ENCODE measurements at regions not wholly inside any gene's neighbourhood (a gene's known extent, or its start where the extent isn't known, plus 50 kb on each side); places are given as distances from the start of the nearest gene placed in this dataset.

DNA sequence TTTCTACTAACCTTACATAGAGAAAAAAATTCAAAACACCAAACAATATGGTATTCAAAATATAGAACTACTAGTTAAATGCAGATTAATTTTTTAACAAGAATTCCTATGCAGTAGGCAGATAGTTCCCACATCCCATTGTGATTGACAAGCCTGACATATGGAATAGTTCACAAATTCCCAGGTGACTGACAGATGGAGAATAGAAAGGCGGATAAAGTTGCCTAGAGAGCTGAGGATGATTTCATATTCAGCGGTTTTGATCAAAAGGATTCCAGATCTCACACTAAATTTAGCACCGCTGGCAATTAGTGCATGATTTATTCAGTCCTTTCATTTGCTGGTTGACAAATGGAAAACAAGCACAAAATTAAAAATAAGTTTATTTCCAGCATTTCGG is 733.7 kb upstream of the POU3F3 start:
- DNase-seq (ENCODE audit: low spot score), result no peak
- Histone ChIP-seq H3K27me3 (ENCODE audit: control insufficient read depth in 1 of 2, insufficient read depth in 2 of 2, low read length in 2 of 2) (no peaks in the 10 kb centered on the region), H3K36me3 (replicated peaks in 1 of 2; ENCODE audit: control insufficient read depth in 1 of 2, insufficient read depth in 2 of 2, low read length in 2 of 2) (no peaks in the 10 kb centered on the region), H3K4me2 (ENCODE audit: low read depth, low read length) (no peak overlapping the region), H3K4me1 (ENCODE audit: insufficient read depth, low read length) (no peaks in the 10 kb centered on the region), H3K9ac (ENCODE audit: insufficient read depth, low read depth, low read length) (no peak overlapping the region), H4K20me1 (ENCODE audit: insufficient read depth, low read length) (no peaks in the 10 kb centered on the region), H3K27ac (ENCODE audit: extremely low read length, insufficient read depth, low read length) (no peak overlapping the region), H3K4me3 (replicated peaks in 1 of 3; ENCODE audit: insufficient read depth in 1 of 3, low read depth in 2 of 3, low read length in 3 of 3) (no peak overlapping the region), H3K9me3 (ENCODE audit: low read length) (no peaks in the 10 kb centered on the region), H3K79me2 (ENCODE audit: insufficient read depth, low read length) (no peaks in the 10 kb centered on the region), H2AFZ (ENCODE audit: low read length) (no peak overlapping the region)
- intact Hi-C loops (cut with micrococcal nuclease; ENCODE audit: unreplicated experiment) (no loop called here), in situ Hi-C loops (cut with HindIII; ENCODE audit: extremely low pct_ligation_motif_present, low pct_unique_long_range_greater_than_20kb) (no loop called here)
- WGBS (ENCODE audit: low lambda C conversion rate), result 7% methylated on average over 4 of the region's 4 CpGs
- no TSS peak for BruUV-seq (replicated peaks)
- no peak for FAIRE-seq
- no peak for ATAC-seq
- CTCF ChIA-PET (ENCODE audit: low intra/inter-chr PET ratio, low total read pairs), result no interaction called here
- POLR2A ChIA-PET, result no interaction called here
- TF ChIP-seq FOXP1 (IDR thresholded peaks at IDR 0.05), result no peak
- TF ChIP-seq FOXP1 (CRISPR knock-in tag; IDR thresholded peaks at IDR 0.05), result no peak
- TF ChIP-seq, protein P1, sequence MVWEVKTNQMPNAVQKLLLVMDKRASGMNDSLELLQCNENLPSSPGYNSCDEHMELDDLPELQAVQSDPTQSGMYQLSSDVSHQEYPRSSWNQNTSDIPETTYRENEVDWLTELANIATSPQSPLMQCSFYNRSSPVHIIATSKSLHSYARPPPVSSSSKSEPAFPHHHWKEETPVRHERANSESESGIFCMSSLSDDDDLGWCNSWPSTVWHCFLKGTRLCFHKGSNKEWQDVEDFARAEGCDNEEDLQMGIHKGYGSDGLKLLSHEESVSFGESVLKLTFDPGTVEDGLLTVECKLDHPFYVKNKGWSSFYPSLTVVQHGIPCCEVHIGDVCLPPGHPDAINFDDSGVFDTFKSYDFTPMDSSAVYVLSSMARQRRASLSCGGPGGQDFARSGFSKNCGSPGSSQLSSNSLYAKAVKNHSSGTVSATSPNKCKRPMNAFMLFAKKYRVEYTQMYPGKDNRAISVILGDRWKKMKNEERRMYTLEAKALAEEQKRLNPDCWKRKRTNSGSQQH (CRISPR knock-in tag; IDR thresholded peaks at IDR 0.05; ENCODE audit: low read depth), result no peak
- TF ChIP-seq, protein P2, sequence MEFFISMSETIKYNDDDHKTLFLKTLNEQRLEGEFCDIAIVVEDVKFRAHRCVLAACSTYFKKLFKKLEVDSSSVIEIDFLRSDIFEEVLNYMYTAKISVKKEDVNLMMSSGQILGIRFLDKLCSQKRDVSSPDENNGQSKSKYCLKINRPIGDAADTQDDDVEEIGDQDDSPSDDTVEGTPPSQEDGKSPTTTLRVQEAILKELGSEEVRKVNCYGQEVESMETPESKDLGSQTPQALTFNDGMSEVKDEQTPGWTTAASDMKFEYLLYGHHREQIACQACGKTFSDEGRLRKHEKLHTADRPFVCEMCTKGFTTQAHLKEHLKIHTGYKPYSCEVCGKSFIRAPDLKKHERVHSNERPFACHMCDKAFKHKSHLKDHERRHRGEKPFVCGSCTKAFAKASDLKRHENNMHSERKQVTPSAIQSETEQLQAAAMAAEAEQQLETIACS (CRISPR knock-in tag; IDR thresholded peaks at IDR 0.05), result no peak
- no peak for TF ChIP-seq DNMT3B (CRISPR knock-in tag; conservative IDR thresholded peaks at IDR 0.05)
- no peak for TF ChIP-seq PPARG (CRISPR knock-in tag; conservative IDR thresholded peaks at IDR 0.05)
- TF ChIP-seq, protein P3, sequence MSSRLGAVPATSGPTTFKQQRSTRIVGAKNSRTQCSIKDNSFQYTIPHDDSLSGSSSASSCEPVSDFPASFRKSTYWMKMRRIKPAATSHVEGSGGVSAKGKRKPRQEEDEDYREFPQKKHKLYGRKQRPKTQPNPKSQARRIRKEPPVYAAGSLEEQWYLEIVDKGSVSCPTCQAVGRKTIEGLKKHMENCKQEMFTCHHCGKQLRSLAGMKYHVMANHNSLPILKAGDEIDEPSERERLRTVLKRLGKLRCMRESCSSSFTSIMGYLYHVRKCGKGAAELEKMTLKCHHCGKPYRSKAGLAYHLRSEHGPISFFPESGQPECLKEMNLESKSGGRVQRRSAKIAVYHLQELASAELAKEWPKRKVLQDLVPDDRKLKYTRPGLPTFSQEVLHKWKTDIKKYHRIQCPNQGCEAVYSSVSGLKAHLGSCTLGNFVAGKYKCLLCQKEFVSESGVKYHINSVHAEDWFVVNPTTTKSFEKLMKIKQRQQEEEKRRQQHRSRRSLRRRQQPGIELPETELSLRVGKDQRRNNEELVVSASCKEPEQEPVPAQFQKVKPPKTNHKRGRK (CRISPR knock-in tag; IDR thresholded peaks at IDR 0.05), result no peak
- no peak for TF ChIP-seq ZNF562 (CRISPR knock-in tag; IDR thresholded peaks at IDR 0.05; ENCODE audit: borderline replicate concordance)
- TF ChIP-seq, protein P4, sequence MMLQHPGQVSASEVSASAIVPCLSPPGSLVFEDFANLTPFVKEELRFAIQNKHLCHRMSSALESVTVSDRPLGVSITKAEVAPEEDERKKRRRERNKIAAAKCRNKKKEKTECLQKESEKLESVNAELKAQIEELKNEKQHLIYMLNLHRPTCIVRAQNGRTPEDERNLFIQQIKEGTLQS (CRISPR knock-in tag; IDR thresholded peaks at IDR 0.05), result no peak
- TF ChIP-seq, protein P5, sequence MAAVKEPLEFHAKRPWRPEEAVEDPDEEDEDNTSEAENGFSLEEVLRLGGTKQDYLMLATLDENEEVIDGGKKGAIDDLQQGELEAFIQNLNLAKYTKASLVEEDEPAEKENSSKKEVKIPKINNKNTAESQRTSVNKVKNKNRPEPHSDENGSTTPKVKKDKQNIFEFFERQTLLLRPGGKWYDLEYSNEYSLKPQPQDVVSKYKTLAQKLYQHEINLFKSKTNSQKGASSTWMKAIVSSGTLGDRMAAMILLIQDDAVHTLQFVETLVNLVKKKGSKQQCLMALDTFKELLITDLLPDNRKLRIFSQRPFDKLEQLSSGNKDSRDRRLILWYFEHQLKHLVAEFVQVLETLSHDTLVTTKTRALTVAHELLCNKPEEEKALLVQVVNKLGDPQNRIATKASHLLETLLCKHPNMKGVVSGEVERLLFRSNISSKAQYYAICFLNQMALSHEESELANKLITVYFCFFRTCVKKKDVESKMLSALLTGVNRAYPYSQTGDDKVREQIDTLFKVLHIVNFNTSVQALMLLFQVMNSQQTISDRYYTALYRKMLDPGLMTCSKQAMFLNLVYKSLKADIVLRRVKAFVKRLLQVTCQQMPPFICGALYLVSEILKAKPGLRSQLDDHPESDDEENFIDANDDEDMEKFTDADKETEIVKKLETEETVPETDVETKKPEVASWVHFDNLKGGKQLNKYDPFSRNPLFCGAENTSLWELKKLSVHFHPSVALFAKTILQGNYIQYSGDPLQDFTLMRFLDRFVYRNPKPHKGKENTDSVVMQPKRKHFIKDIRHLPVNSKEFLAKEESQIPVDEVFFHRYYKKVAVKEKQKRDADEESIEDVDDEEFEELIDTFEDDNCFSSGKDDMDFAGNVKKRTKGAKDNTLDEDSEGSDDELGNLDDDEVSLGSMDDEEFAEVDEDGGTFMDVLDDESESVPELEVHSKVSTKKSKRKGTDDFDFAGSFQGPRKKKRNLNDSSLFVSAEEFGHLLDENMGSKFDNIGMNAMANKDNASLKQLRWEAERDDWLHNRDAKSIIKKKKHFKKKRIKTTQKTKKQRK (IDR thresholded peaks at IDR 0.05; ENCODE audit: low read length), result no peak
- TF ChIP-seq, protein P6, sequence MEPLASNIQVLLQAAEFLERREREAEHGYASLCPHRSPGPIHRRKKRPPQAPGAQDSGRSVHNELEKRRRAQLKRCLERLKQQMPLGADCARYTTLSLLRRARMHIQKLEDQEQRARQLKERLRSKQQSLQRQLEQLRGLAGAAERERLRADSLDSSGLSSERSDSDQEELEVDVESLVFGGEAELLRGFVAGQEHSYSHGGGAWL (CRISPR knock-in tag; IDR thresholded peaks at IDR 0.05), result no peak
- TF ChIP-seq SCMH1 (CRISPR knock-in tag; IDR thresholded peaks at IDR 0.05; ENCODE audit: borderline replicate concordance), result no peak
- TF ChIP-seq PAWR (CRISPR knock-in tag; IDR thresholded peaks at IDR 0.05; ENCODE audit: borderline replicate concordance), result no peak
- TF ChIP-seq NR2C2 (CRISPR knock-in tag; IDR thresholded peaks at IDR 0.05; ENCODE audit: borderline replicate concordance), result no peak
- no peak for TF ChIP-seq NRL (CRISPR knock-in tag; IDR thresholded peaks at IDR 0.05; ENCODE audit: borderline replicate concordance)

All from HepG2 (cell line).